CD4-positive, CD25-positive, alpha-beta regulatory T cell (primary cell): ENCODE measurements at regions not wholly inside any gene's neighbourhood (a gene's known extent, or its start where the extent isn't known, plus 50 kb on each side); places are given as distances from the start of the nearest gene placed in this dataset.
A peak's percentile ranks its signal among the peaks of the same experiment; 100 is the strongest.
"Not testable (repeated sequence)": the region's sequence is repeated elsewhere in the genome, so short reads cannot be mapped to it uniquely, and the experiment has no call there.

Source experiments
- ATAC-seq, 2 donors: fragments of 150-1000 bp; cut with Tn5 transposase; one replicate each; pipeline ENCODE4 v1.10.0; 2021; ENCODE audit warnings: low read depth in 2 of 2, moderate number of reproducible peaks in 2 of 2, moderate library complexity in 1 of 2
- DNase-seq, 3 donors: peaks; one replicate each; pipeline versions ENCODE4 v3.0.0 to v3.0.0-alpha.2; 2012 to 2022; ENCODE audit warnings: mixed read lengths in 1 of 3
- H3K27ac ChIP-seq: one replicate; pipeline ENCODE4 v1.7.0; 2013; ENCODE audit warnings: mild to moderate bottlenecking, low read length; ENCODE audit not compliant: insufficient read depth, poor library complexity, severe bottlenecking
- H3K27me3 ChIP-seq: one replicate; pipeline ENCODE4 v1.7.0; 2013; ENCODE audit warnings: low read length; ENCODE audit not compliant: control insufficient read depth, insufficient read depth
- H3K36me3 ChIP-seq: one replicate; pipeline ENCODE4 v1.7.0; 2013; ENCODE audit warnings: mild to moderate bottlenecking, low read length, moderate library complexity; ENCODE audit not compliant: control insufficient read depth, insufficient read depth
- H3K4me1 ChIP-seq: 2 replicates; pipeline ENCODE4 v1.7.0; 2013; ENCODE audit warnings: mild to moderate bottlenecking, low read length; ENCODE audit not compliant: insufficient read depth, control insufficient read depth, poor library complexity, severe bottlenecking
- H3K4me3 ChIP-seq: one replicate; pipeline ENCODE4 v1.7.0; 2013; ENCODE audit warnings: low read depth, mild to moderate bottlenecking, low read length, moderate library complexity
- H3K9me3 ChIP-seq, 2 experiments: 1 replicate in 1 of 2; 2 replicates in 1 of 2; pipeline ENCODE4 v1.7.0; 2013; ENCODE audit warnings: low read length in 2 of 2, mild to moderate bottlenecking in 1 of 2, moderate library complexity in 1 of 2; ENCODE audit not compliant: control insufficient read depth in 2 of 2
- H3K27ac Mint-ChIP-seq, 3 donors: one replicate each; pipeline ENCODE4 v1.8.0; 2020 to 2022; ENCODE audit warnings: mild to moderate bottlenecking in 3 of 3, mixed read lengths in 3 of 3, moderate library complexity in 2 of 3
- H3K27me3 Mint-ChIP-seq: one replicate; pipeline ENCODE4 v1.8.0; 2022; ENCODE audit warnings: mild to moderate bottlenecking, mixed read lengths
- H3K36me3 Mint-ChIP-seq: one replicate; pipeline ENCODE4 v1.8.0; 2020; ENCODE audit warnings: mixed read lengths
- H3K4me1 Mint-ChIP-seq, 4 donors: one replicate each; pipeline ENCODE4 v1.8.0; 2020 to 2022; ENCODE audit warnings: mixed read lengths in 4 of 4, mild to moderate bottlenecking in 1 of 4
- H3K4me3 Mint-ChIP-seq, 4 donors: one replicate each; pipeline ENCODE4 v1.8.0; 2020 to 2022; ENCODE audit warnings: mild to moderate bottlenecking in 4 of 4, mixed read lengths in 4 of 4, moderate library complexity in 3 of 4
- H3K9me3 Mint-ChIP-seq, 7 donors: one replicate each; pipeline ENCODE4 v1.8.0; 2020 to 2022; ENCODE audit warnings: mixed read lengths in 7 of 7, mild to moderate bottlenecking in 3 of 7, moderate library complexity in 2 of 7

DNA sequence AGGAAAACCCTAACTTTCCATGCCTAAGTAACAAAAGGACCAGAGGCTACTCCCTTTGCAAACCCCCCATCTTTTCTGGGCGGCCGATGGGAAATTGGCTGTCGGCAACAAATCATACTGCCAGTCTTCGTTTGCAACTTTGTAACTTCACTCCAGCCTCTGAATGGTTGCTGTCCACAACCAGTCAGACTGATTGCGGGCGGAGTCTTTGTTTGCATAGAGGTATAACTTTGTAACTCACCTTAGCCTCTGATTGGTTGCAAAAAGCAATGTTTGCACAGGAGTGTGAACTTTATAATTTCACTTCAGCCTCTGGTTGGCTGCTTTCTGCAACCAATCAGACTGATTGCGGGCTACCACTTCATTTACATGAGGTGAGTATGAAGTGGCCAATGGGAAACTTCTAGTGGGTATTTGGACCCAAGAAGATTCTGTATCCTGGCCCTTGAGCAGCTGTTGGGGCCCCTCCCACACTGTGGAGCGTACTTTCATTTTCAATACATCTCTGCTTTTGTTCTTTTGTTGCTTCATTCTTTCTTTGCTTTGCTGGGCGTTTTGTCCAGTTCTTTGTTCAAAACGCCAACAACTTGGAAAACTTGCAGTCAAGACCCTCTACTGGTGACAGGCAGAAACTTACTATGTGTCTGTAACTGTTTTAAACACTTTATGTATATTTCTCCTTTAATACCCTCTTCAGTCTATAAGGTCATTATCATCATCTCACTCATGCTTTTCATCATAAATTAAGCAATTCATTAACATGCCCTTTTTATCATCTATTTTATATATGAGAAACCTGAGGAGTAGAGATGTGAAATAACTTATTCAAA lies 55.8 kb upstream of the PPP1R12A start:
- not testable (repeated sequence) for H3K27ac Mint-ChIP-seq, H3K36me3 ChIP-seq, ATAC-seq, H3K36me3 Mint-ChIP-seq, H3K4me3 ChIP-seq, H3K27ac ChIP-seq, H3K9me3 ChIP-seq, H3K4me1 Mint-ChIP-seq, H3K27me3 Mint-ChIP-seq, H3K9me3 Mint-ChIP-seq, H3K4me3 Mint-ChIP-seq, H3K4me1 ChIP-seq, H3K27me3 ChIP-seq
- DNase-seq: peak in 1 of 3 donors; percentile 14

GRCh38 chr12:79988368-79988767 lies 53.5 kb upstream of the PPP1R12A start:
- Mint-ChIP-seq H3K9me3 (peaks cover 0 to 6% (median 0%) of the 10 kb centered on the region in 7 donors), H3K4me3 (no peak overlapping the region), H3K27ac (no peak overlapping the region), H3K27me3 (peaks cover 6% of the 10 kb centered on the region), H3K36me3 (no peaks in the 10 kb centered on the region), H3K4me1 (no peaks in the 10 kb centered on the region)
- H3K36me3 ChIP-seq: no peaks in the 10 kb centered on the region
- ATAC-seq: no peak
- no peak overlapping the region for H3K4me3 ChIP-seq
- DNase-seq: no peak
- H3K9me3 ChIP-seq: no peaks in the 10 kb centered on the region
- H3K27ac ChIP-seq: no peak overlapping the region
- H3K27me3 ChIP-seq: peaks cover 2% of the 10 kb centered on the region
- no peaks in the 10 kb centered on the region for H3K4me1 ChIP-seq

DNA sequence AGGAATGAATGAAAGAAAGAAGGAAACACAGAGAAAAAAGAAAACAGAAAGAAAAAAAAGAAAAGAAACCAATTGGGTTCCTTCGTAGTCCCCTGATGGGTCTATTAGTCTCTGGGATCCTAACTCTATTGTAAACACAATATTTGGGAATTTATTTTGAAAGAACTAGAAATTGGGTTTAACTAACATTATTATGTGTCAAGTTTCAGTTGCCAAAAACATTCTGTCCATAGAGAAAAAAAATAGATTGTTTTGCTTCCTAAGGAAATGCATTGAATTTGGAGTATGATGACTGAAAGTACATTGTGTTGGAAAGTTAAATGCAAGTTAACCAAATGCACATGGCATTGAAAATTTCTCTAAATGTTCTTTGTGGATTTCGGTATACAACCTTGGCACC lies 52.8 kb upstream of the PPP1R12A start:
- Mint-ChIP-seq H3K4me3 (no peak overlapping the region), H3K27me3 (peaks cover 6% of the 10 kb centered on the region), H3K27ac (no peak overlapping the region), H3K9me3 (peaks cover 0 to 6% (median 0%) of the 10 kb centered on the region in 7 donors), H3K36me3 (no peaks in the 10 kb centered on the region), H3K4me1 (no peaks in the 10 kb centered on the region)
- Histone ChIP-seq H3K36me3 (no peaks in the 10 kb centered on the region), H3K9me3 (no peaks in the 10 kb centered on the region), H3K4me3 (no peak overlapping the region), H3K4me1 (no peaks in the 10 kb centered on the region), H3K27me3 (peaks cover 2% of the 10 kb centered on the region), H3K27ac (no peak overlapping the region)
- no peak for DNase-seq
- ATAC-seq: no peak
